GM23338 (cell line): ENCODE measurements at regions not wholly inside any gene's neighbourhood (a gene's known extent, or its start where the extent isn't known, plus 50 kb on each side); places are given as distances from the start of the nearest gene placed in this dataset.

Experiments used
- ATAC-seq: fragments of 200-7000 bp; cut with Tn5 transposase; 3 replicates; pipeline ENCODE4 v1.9.1; 2020
- DNase-seq: peaks from one replicate; pipeline ENCODE4 v3.0.0-alpha.2; 2015; ENCODE audit warnings: low spot score
- H2AFZ ChIP-seq: fragments of 200-600 bp; sonication (generic); 2 replicates; pipeline ENCODE4 v1.8.0; 2016; ENCODE audit warnings: antibody characterized with exemption, mild to moderate bottlenecking, moderate library complexity
- H3F3A ChIP-seq: fragments of 200-600 bp; sonication (generic); replicated peaks from 2 replicates; pipeline ENCODE4 v1.8.0; 2017; ENCODE audit warnings: antibody characterized with exemption, mixed run types, low read depth
- H3K27ac ChIP-seq: fragments of 200-600 bp; sonication (generic); 2 replicates; pipeline ENCODE4 v1.6.1; 2016; ENCODE audit warnings: low read depth
- H3K27me3 ChIP-seq: fragments of 200-600 bp; sonication (generic); 2 replicates; pipeline ENCODE4 v1.8.0; 2016; ENCODE audit warnings: mild to moderate bottlenecking, mixed run types, moderate library complexity; ENCODE audit not compliant: insufficient read depth
- H3K36me3 ChIP-seq: fragments of 200-600 bp; sonication (generic); 2 replicates; pipeline ENCODE4 v1.8.0; 2016; ENCODE audit warnings: mild to moderate bottlenecking; ENCODE audit not compliant: insufficient read depth
- H3K4me1 ChIP-seq: fragments of 200-600 bp; sonication (generic); 2 replicates; pipeline ENCODE4 v1.8.0; 2016; ENCODE audit warnings: mild to moderate bottlenecking, moderate library complexity; ENCODE audit not compliant: insufficient read depth
- H3K4me2 ChIP-seq: fragments of 200-600 bp; sonication (generic); 2 replicates; pipeline ENCODE4 v1.7.1; 2017; ENCODE audit warnings: mixed run types
- H3K4me3 ChIP-seq: fragments of 200-600 bp; sonication (generic); 2 replicates; pipeline ENCODE4 v1.6.1; 2016; ENCODE audit warnings: mixed run types
- H3K79me2 ChIP-seq: fragments of 200-600 bp; sonication (generic); replicated peaks from 2 replicates; pipeline ENCODE4 v1.8.0; 2017; ENCODE audit warnings: mild to moderate bottlenecking; ENCODE audit not compliant: insufficient read depth
- H3K9me2 ChIP-seq: fragments of 200-600 bp; sonication (generic); 2 replicates; pipeline ENCODE4 v1.8.0; 2017; ENCODE audit not compliant: insufficient read depth
- H4K20me1 ChIP-seq: fragments of 200-600 bp; sonication (generic); replicated peaks from 2 replicates; pipeline ENCODE4 v1.8.0; 2017; ENCODE audit warnings: mild to moderate bottlenecking; ENCODE audit not compliant: insufficient read depth
- H3K27ac Mint-ChIP-seq: 2 replicates; pipeline ENCODE4 v1.8.0; 2020; ENCODE audit warnings: inconsistent platforms, mild to moderate bottlenecking, moderate library complexity, mixed read lengths
- H3K27me3 Mint-ChIP-seq: 3 replicates; pipeline ENCODE4 v1.8.0; 2022; ENCODE audit warnings: low read depth, mild to moderate bottlenecking, moderate library complexity, mixed read lengths, inconsistent platforms; ENCODE audit not compliant: insufficient read depth, poor library complexity
- H3K36me3 Mint-ChIP-seq: 3 replicates; pipeline ENCODE4 v1.8.0; 2021; ENCODE audit warnings: low read depth, mild to moderate bottlenecking, inconsistent platforms, moderate library complexity, mixed read lengths
- H3K4me1 Mint-ChIP-seq: 3 replicates; pipeline ENCODE4 v1.8.0; 2020; ENCODE audit warnings: mild to moderate bottlenecking, inconsistent platforms, mixed read lengths
- H3K4me3 Mint-ChIP-seq: 3 replicates; pipeline ENCODE4 v1.8.0; 2021; ENCODE audit warnings: moderate library complexity, mild to moderate bottlenecking, inconsistent platforms, mixed read lengths
- H3K9me3 Mint-ChIP-seq: 3 replicates; pipeline ENCODE4 v1.8.0; 2020; ENCODE audit warnings: moderate library complexity, mild to moderate bottlenecking, inconsistent platforms, mixed read lengths
- CREB1 ChIP-seq: fragments of 250-450 bp; sonication (Bioruptor Pico); IDR thresholded peaks from 2 replicates; pipeline ENCODE4 v1.5.0; 2020; ENCODE audit warnings: low read depth, mild to moderate bottlenecking, moderate library complexity
- CTCF ChIP-seq, 2 experiments: fragments of 200-600 bp in 1 of 2; sonication (generic) in 1 of 2; conservative IDR thresholded peaks; 2 replicates each; pipeline versions ENCODE4 v1.5.1 to v1.6.1; 2016 to 2017; ENCODE audit warnings: antibody characterized with exemption in 2 of 2, low read depth in 2 of 2, mild to moderate bottlenecking in 2 of 2, moderate library complexity in 1 of 2
- EZH2phosphoT487 ChIP-seq: fragments of 200-600 bp; sonication (generic); IDR thresholded peaks from one replicate; pipeline ENCODE4 v1.8.1; 2018; ENCODE audit warnings: antibody characterized with exemption; ENCODE audit not compliant: unreplicated experiment
- JUNB ChIP-seq: IDR thresholded peaks from one replicate; pipeline ENCODE4 v1.6.1; 2016; ENCODE audit warnings: antibody characterized with exemption; ENCODE audit not compliant: unreplicated experiment
- NANOG ChIP-seq: IDR thresholded peaks from 2 replicates; pipeline ENCODE4 v1.6.1; 2016; ENCODE audit warnings: antibody characterized with exemption, borderline replicate concordance
- REST ChIP-seq: IDR thresholded peaks from one replicate; pipeline ENCODE4 v1.6.1; 2018; ENCODE audit warnings: antibody characterized with exemption; ENCODE audit not compliant: unreplicated experiment
- ZNF114 ChIP-seq: fragments of 250-450 bp; sonication (Bioruptor Pico); IDR thresholded peaks from 2 replicates; pipeline ENCODE4 v1.5.0; 2020; ENCODE audit warnings: mild to moderate bottlenecking, moderate library complexity
- ZNF331 ChIP-seq: fragments of 250-450 bp; sonication (Bioruptor Pico); IDR thresholded peaks from 2 replicates; pipeline ENCODE4 v1.5.0; 2020; ENCODE audit warnings: low read depth, mild to moderate bottlenecking, moderate library complexity
- TF ChIP-seq, protein P1 (sequence below): fragments of 250-450 bp; sonication (Bioruptor Pico); IDR thresholded peaks from 2 replicates; pipeline ENCODE4 v1.5.0; 2020; ENCODE audit warnings: mild to moderate bottlenecking, moderate library complexity

- TF ChIP-seq CTCF (conservative IDR thresholded peaks at IDR 0.05; ENCODE audit: low read depth in 2 of 2) = no peak
- TF ChIP-seq JUNB = no peak
- TF ChIP-seq NANOG = no peak
- no peak for TF ChIP-seq ZNF114 (CRISPR knock-in tag)
- TF ChIP-seq ZNF331 = no peak
- TF ChIP-seq, protein P1, sequence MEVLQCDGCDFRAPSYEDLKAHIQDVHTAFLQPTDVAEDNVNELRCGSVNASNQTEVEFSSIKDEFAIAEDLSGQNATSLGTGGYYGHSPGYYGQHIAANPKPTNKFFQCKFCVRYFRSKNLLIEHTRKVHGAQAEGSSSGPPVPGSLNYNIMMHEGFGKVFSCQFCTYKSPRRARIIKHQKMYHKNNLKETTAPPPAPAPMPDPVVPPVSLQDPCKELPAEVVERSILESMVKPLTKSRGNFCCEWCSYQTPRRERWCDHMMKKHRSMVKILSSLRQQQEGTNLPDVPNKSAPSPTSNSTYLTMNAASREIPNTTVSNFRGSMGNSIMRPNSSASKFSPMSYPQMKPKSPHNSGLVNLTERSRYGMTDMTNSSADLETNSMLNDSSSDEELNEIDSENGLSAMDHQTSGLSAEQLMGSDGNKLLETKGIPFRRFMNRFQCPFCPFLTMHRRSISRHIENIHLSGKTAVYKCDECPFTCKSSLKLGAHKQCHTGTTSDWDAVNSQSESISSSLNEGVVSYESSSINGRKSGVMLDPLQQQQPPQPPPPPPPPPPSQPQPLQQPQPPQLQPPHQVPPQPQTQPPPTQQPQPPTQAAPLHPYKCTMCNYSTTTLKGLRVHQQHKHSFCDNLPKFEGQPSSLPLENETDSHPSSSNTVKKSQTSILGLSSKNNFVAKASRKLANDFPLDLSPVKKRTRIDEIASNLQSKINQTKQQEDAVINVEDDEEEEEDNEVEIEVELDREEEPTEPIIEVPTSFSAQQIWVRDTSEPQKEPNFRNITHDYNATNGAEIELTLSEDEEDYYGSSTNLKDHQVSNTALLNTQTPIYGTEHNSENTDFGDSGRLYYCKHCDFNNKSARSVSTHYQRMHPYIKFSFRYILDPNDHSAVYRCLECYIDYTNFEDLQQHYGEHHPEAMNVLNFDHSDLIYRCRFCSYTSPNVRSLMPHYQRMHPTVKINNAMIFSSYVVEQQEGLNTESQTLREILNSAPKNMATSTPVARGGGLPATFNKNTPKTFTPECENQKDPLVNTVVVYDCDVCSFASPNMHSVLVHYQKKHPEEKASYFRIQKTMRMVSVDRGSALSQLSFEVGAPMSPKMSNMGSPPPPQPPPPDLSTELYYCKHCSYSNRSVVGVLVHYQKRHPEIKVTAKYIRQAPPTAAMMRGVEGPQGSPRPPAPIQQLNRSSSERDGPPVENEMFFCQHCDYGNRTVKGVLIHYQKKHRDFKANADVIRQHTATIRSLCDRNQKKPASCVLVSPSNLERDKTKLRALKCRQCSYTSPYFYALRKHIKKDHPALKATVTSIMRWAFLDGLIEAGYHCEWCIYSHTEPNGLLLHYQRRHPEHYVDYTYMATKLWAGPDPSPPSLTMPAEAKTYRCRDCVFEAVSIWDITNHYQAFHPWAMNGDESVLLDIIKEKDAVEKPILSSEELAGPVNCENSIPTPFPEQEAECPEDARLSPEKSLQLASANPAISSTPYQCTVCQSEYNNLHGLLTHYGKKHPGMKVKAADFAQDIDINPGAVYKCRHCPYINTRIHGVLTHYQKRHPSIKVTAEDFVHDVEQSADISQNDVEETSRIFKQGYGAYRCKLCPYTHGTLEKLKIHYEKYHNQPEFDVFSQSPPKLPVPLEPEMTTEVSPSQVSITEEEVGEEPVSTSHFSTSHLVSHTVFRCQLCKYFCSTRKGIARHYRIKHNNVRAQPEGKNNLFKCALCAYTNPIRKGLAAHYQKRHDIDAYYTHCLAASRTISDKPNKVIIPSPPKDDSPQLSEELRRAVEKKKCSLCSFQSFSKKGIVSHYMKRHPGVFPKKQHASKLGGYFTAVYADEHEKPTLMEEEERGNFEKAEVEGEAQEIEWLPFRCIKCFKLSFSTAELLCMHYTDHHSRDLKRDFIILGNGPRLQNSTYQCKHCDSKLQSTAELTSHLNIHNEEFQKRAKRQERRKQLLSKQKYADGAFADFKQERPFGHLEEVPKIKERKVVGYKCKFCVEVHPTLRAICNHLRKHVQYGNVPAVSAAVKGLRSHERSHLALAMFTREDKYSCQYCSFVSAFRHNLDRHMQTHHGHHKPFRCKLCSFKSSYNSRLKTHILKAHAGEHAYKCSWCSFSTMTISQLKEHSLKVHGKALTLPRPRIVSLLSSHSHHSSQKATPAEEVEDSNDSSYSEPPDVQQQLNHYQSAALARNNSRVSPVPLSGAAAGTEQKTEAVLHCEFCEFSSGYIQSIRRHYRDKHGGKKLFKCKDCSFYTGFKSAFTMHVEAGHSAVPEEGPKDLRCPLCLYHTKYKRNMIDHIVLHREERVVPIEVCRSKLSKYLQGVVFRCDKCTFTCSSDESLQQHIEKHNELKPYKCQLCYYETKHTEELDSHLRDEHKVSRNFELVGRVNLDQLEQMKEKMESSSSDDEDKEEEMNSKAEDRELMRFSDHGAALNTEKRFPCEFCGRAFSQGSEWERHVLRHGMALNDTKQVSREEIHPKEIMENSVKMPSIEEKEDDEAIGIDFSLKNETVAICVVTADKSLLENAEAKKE = no peak
These were observed 170.2 kb upstream of the PTCHD4 start (continued) for GRCh38 chr6:48281217-48281616.

DNA sequence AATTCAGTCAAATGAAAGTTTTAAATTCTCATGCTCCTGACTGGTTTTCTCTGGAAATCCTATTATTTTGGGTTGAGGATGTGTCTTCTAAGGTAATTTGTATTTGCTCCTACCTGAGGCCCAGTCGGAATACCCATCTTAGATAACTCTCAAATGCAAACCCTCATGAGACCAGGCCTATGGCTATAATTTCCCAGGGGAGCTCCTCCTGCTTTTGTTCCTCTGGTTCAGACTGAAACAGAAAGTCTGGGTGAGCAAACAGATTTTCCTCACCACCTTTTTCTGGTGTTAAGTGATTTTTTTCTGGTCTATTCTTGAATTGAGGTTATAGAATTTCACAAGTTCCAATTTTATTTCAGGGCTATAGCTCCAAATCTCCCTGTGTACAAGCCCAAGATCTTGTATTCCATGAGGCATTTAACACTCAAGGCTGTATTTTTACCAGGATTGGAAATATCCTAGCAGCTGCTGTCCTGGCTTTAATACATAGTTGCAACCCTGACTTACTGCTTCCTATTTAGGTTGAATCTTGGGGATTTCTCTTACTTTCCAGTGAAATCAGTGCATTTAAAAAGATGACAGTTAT, 169.1 kb upstream of the PTCHD4 start:
- Histone ChIP-seq H3K9me2 (no peaks in the 10 kb centered on the region), H3F3A (no peaks in the 10 kb centered on the region), H4K20me1 (no peaks in the 10 kb centered on the region), H3K4me2 (no peak overlapping the region), H3K27ac (no peak overlapping the region), H3K4me1 (0 out of 2 replicates have a peak, but pooled peaks cover 5% of the 10 kb centered on the region), H3K4me3 (no peak overlapping the region), H2AFZ (no peak overlapping the region), H3K36me3 (no peaks in the 10 kb centered on the region), H3K79me2 (no peaks in the 10 kb centered on the region), H3K27me3 (no peaks in the 10 kb centered on the region)
- no peak overlapping the region for H3K27ac Mint-ChIP-seq
- H3K4me3 Mint-ChIP-seq = no peak overlapping the region
- peaks cover 2% of the 10 kb centered on the region for H3K27me3 Mint-ChIP-seq
- H3K36me3 Mint-ChIP-seq = no peaks in the 10 kb centered on the region
- peaks cover 14% of the 10 kb centered on the region for H3K4me1 Mint-ChIP-seq
- DNase-seq = no peak
- no peaks in the 10 kb centered on the region for H3K9me3 Mint-ChIP-seq
- ATAC-seq = no peak
- TF ChIP-seq CREB1 (CRISPR knock-in tag) = no peak
- no peak for TF ChIP-seq ZNF331
- TF ChIP-seq ZNF114 (CRISPR knock-in tag) = no peak
- no peak for TF ChIP-seq NANOG
- no peak for TF ChIP-seq REST
- TF ChIP-seq EZH2phosphoT487 = no peak
- TF ChIP-seq JUNB = no peak
- TF ChIP-seq CTCF (conservative IDR thresholded peaks at IDR 0.05; ENCODE audit: low read depth in 2 of 2) = no peak
